Endothelial cell (in vitro differentiated cells): ENCODE measurements at regions not wholly inside any gene's neighbourhood (a gene's known extent, or its start where the extent isn't known, plus 50 kb on each side); places are given as distances from the start of the nearest gene placed in this dataset.

Experiments used
- DNase-seq: peaks from one replicate; pipeline ENCODE4 v3.0.0; 2021; ENCODE audit warnings: low spot score
- H3K27ac Mint-ChIP-seq: one replicate; pipeline ENCODE4 v1.8.0; 2021; ENCODE audit warnings: mixed read lengths, inconsistent platforms; ENCODE audit not compliant: unreplicated experiment
- H3K27me3 Mint-ChIP-seq: one replicate; pipeline ENCODE4 v1.8.0; 2021; ENCODE audit warnings: mild to moderate bottlenecking, moderate library complexity, mixed read lengths, inconsistent platforms; ENCODE audit not compliant: unreplicated experiment
- H3K36me3 Mint-ChIP-seq: one replicate; pipeline ENCODE4 v1.8.0; 2021; ENCODE audit warnings: mild to moderate bottlenecking, low read depth, mixed read lengths, inconsistent platforms; ENCODE audit not compliant: unreplicated experiment
- H3K4me1 Mint-ChIP-seq: one replicate; pipeline ENCODE4 v1.8.0; 2021; ENCODE audit warnings: mild to moderate bottlenecking, mixed read lengths, inconsistent platforms; ENCODE audit not compliant: unreplicated experiment
- H3K4me3 Mint-ChIP-seq: one replicate; pipeline ENCODE4 v1.8.0; 2021; ENCODE audit warnings: mild to moderate bottlenecking, mixed read lengths, inconsistent platforms; ENCODE audit not compliant: unreplicated experiment
- H3K9me3 Mint-ChIP-seq: one replicate; pipeline ENCODE4 v1.8.0; 2021; ENCODE audit warnings: mixed read lengths, inconsistent platforms; ENCODE audit not compliant: unreplicated experiment
- CTCF ChIP-seq: fragments of 200-600 bp; sonication (generic); IDR thresholded peaks from one replicate; pipeline ENCODE4 v1.5.0; 2021; ENCODE audit warnings: antibody characterized with exemption; ENCODE audit not compliant: unreplicated experiment

GRCh38 chr5:167819406-167819805 lies 472.0 kb upstream of the WWC1 start:
- no peak overlapping the region for H3K27ac Mint-ChIP-seq
- no peak for TF ChIP-seq CTCF

GRCh38 chr5:167820101-167820990 lies 471.1 kb upstream of the WWC1 start:
- H3K27me3 Mint-ChIP-seq = peaks cover 1% of the 10 kb centered on the region
- peaks cover 18% of the 10 kb centered on the region for H3K4me1 Mint-ChIP-seq
- no peaks in the 10 kb centered on the region for H3K36me3 Mint-ChIP-seq
- no peak for TF ChIP-seq CTCF
- no peak overlapping the region for H3K4me3 Mint-ChIP-seq
- no peak for DNase-seq
- no peaks in the 10 kb centered on the region for H3K9me3 Mint-ChIP-seq
- H3K27ac Mint-ChIP-seq = no peak overlapping the region

More at GRCh38 chr5:167819406-167819805, 472.0 kb upstream of the WWC1 start:
- no peak overlapping the region for H3K4me3 Mint-ChIP-seq
- no peak for DNase-seq
- H3K4me1 Mint-ChIP-seq = peaks cover 26% of the 10 kb centered on the region
- no peaks in the 10 kb centered on the region for H3K9me3 Mint-ChIP-seq
- peaks cover 1% of the 10 kb centered on the region for H3K27me3 Mint-ChIP-seq
- no peaks in the 10 kb centered on the region for H3K36me3 Mint-ChIP-seq

- Mint-ChIP-seq H3K36me3 (no peaks in the 10 kb centered on the region), H3K27me3 (peaks cover 3% of the 10 kb centered on the region), H3K4me3 (no peak overlapping the region), H3K27ac (no peak overlapping the region), H3K4me1 (peaks cover 12% of the 10 kb centered on the region), H3K9me3 (no peaks in the 10 kb centered on the region)
- TF ChIP-seq CTCF = no peak
- no peak for DNase-seq
Measured at GRCh38 chr5:167821151-167821550, 470.3 kb upstream of the WWC1 start.

GRCh38 chr5:167821669-167822068 lies 469.8 kb upstream of the WWC1 start:
- peaks cover 3% of the 10 kb centered on the region for H3K27me3 Mint-ChIP-seq
- H3K36me3 Mint-ChIP-seq = no peaks in the 10 kb centered on the region
- DNase-seq = no peak
- no peak overlapping the region for H3K4me3 Mint-ChIP-seq
- peaks cover 8% of the 10 kb centered on the region for H3K4me1 Mint-ChIP-seq
- no peaks in the 10 kb centered on the region for H3K9me3 Mint-ChIP-seq
- H3K27ac Mint-ChIP-seq = no peak overlapping the region
- no peak for TF ChIP-seq CTCF

- DNase-seq = no peak
- Mint-ChIP-seq H3K27ac (no peak overlapping the region), H3K4me3 (no peak overlapping the region), H3K9me3 (no peaks in the 10 kb centered on the region), H3K36me3 (no peaks in the 10 kb centered on the region), H3K27me3 (peaks cover 3% of the 10 kb centered on the region), H3K4me1 (peaks cover 6% of the 10 kb centered on the region)
- no peak for TF ChIP-seq CTCF
Measured at GRCh38 chr5:167822241-167822640, 469.2 kb upstream of the WWC1 start.
